ENCODE measurements at regions not wholly inside any gene's neighbourhood (a gene's known extent, or its start where the extent isn't known, plus 50 kb on each side); places are given as distances from the start of the nearest gene placed in this dataset.
"Not testable (repeated sequence)": the region's sequence is repeated elsewhere in the genome, so short reads cannot be mapped to it uniquely, and the experiment has no call there.

- not testable (repeated sequence) for H3K9ac ChIP-seq (ENCODE audit: low read depth in 1 of 2, low read length in 2 of 2); H3K27ac ChIP-seq (ENCODE audit: low read depth, low read length); H3K4me3 ChIP-seq (ENCODE audit: low read depth in 1 of 2, low read length in 2 of 2); H3K9me3 ChIP-seq (ENCODE audit: control insufficient read depth in 1 of 2, low read length in 2 of 2); H3K36me3 ChIP-seq (ENCODE audit: control insufficient read depth in 1 of 2, insufficient read depth in 2 of 2, low read length in 2 of 2); H3K27me3 ChIP-seq (ENCODE audit: control insufficient read depth in 1 of 2, insufficient read depth in 2 of 2, low read length in 2 of 2); H3K4me1 ChIP-seq (ENCODE audit: control insufficient read depth in 1 of 2, insufficient read depth in 2 of 2, low read length in 2 of 2)
These were observed 70.8 kb upstream of the LRPAP1 start for GRCh38 chr4:3602886-3603645.

DNA sequence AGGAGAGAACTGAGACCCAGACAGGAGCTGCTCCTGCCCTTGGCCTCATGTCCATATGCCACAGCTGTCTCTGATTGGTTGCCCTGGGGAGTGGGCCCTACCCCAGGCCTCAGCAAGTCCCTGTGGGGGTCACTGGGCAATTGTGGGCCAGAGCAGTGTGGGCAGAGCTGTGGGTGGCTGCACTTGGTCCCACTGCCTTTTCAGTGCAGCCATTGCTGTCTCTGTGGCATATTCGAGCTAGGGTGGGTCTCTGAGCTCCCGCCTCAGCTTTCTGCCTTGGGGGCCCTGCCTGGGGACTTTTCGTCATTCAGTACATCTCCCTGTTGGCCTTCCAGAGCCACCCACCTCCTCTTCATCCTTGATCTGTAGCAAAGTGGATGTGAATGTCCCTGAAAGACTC is 69.8 kb upstream of the LRPAP1 start:
- no peaks in the 10 kb centered on the region for H3K36me3 ChIP-seq (ENCODE audit: control insufficient read depth in 1 of 2, insufficient read depth in 2 of 2, low read length in 2 of 2)
- H3K9ac ChIP-seq (ENCODE audit: low read depth in 1 of 2, low read length in 2 of 2) = no peak overlapping the region
- no peak overlapping the region for H3K4me3 ChIP-seq (ENCODE audit: low read depth in 1 of 2, low read length in 2 of 2)
- peaks cover 0 to 7% of the 10 kb centered on the region in 2 donors for H3K9me3 ChIP-seq (ENCODE audit: control insufficient read depth in 1 of 2, low read length in 2 of 2)
- H3K4me1 ChIP-seq (ENCODE audit: control insufficient read depth in 1 of 2, insufficient read depth in 2 of 2, low read length in 2 of 2) = no peaks in the 10 kb centered on the region
- peaks cover 0 to 4% of the 10 kb centered on the region in 2 donors for H3K27me3 ChIP-seq (ENCODE audit: control insufficient read depth in 1 of 2, insufficient read depth in 2 of 2, low read length in 2 of 2)
- no peak overlapping the region for H3K27ac ChIP-seq (ENCODE audit: low read depth, low read length)

- not testable (repeated sequence) for H3K9me3 ChIP-seq (ENCODE audit: control insufficient read depth in 1 of 2, low read length in 2 of 2); H3K27ac ChIP-seq (ENCODE audit: low read depth, low read length); H3K4me1 ChIP-seq (ENCODE audit: control insufficient read depth in 1 of 2, insufficient read depth in 2 of 2, low read length in 2 of 2); H3K9ac ChIP-seq (ENCODE audit: low read depth in 1 of 2, low read length in 2 of 2); H3K36me3 ChIP-seq (ENCODE audit: control insufficient read depth in 1 of 2, insufficient read depth in 2 of 2, low read length in 2 of 2); H3K4me3 ChIP-seq (ENCODE audit: low read depth in 1 of 2, low read length in 2 of 2); H3K27me3 ChIP-seq (ENCODE audit: control insufficient read depth in 1 of 2, insufficient read depth in 2 of 2, low read length in 2 of 2)
These were observed 69.0 kb upstream of the LRPAP1 start for GRCh38 chr4:3601108-3601690.

DNA sequence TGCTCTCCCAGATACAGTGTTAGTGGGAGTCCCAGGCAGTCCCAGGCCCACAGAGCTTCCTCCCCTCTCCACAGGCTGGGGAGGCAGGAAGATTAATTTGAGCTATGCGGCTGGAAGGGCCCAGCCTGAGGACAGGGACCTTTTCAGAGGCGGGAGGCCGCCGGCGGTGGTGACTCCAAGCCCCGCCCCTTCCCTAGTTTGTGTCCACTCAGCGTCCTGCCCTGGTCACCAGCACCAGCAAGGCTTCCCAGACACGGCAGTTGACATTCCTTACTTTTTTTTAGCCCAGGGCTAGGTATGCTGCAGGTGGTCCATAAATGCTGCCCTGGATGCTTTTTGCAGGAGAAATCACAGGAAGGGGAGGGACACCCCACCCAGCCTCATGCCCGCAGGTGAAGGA is 67.7 kb upstream of the LRPAP1 start:
- Histone ChIP-seq H3K27me3 (ENCODE audit: control insufficient read depth in 1 of 2, insufficient read depth in 2 of 2, low read length in 2 of 2) (peaks cover 0 to 4% of the 10 kb centered on the region in 2 donors), H3K9me3 (ENCODE audit: control insufficient read depth in 1 of 2, low read length in 2 of 2) (peaks cover 0 to 7% of the 10 kb centered on the region in 2 donors), H3K36me3 (ENCODE audit: control insufficient read depth in 1 of 2, insufficient read depth in 2 of 2, low read length in 2 of 2) (no peaks in the 10 kb centered on the region), H3K27ac (ENCODE audit: low read depth, low read length) (no peak overlapping the region), H3K4me3 (ENCODE audit: low read depth in 1 of 2, low read length in 2 of 2) (no peak overlapping the region), H3K9ac (ENCODE audit: low read depth in 1 of 2, low read length in 2 of 2) (no peak overlapping the region), H3K4me1 (ENCODE audit: control insufficient read depth in 1 of 2, insufficient read depth in 2 of 2, low read length in 2 of 2) (no peaks in the 10 kb centered on the region)

DNA sequence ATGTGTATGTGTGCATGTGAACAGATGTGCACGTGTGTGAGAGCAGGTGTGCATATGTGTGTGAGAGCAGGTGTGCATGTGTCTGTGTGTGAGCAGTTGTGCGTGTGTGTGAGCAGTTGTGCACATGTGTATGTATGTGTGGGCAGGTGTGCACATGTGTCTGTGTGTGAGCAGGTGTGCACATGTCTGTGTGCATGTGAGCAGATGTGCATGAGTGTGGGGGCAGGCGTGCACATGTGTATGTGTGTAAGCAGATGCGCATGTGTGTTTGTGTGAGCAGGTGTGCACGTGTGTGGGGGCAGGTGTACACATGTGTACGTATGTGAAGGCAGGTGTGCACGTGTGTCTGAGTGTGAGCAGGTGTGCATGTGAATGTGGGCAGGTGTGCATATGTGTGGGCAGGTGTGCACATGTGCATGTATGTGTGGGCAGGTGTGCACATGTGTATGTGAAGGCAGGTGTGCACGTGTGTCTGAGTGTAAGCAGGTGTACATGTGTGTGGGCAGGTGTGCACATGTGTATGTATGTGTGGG is 66.5 kb upstream of the LRPAP1 start:
- H3K36me3 ChIP-seq (ENCODE audit: control insufficient read depth in 1 of 2, insufficient read depth in 2 of 2, low read length in 2 of 2) = no peaks in the 10 kb centered on the region
- no peak overlapping the region for H3K4me3 ChIP-seq (ENCODE audit: low read depth in 1 of 2, low read length in 2 of 2)
- no peak overlapping the region for H3K9ac ChIP-seq (ENCODE audit: low read depth in 1 of 2, low read length in 2 of 2)
- no peaks in the 10 kb centered on the region for H3K4me1 ChIP-seq (ENCODE audit: control insufficient read depth in 1 of 2, insufficient read depth in 2 of 2, low read length in 2 of 2)
- H3K27me3 ChIP-seq (ENCODE audit: control insufficient read depth in 1 of 2, insufficient read depth in 2 of 2, low read length in 2 of 2) = peaks cover 0 to 4% of the 10 kb centered on the region in 2 donors
- peaks cover 0 to 7% of the 10 kb centered on the region in 2 donors for H3K9me3 ChIP-seq (ENCODE audit: control insufficient read depth in 1 of 2, low read length in 2 of 2)
- H3K27ac ChIP-seq (ENCODE audit: low read depth, low read length) = no peak overlapping the region

DNA sequence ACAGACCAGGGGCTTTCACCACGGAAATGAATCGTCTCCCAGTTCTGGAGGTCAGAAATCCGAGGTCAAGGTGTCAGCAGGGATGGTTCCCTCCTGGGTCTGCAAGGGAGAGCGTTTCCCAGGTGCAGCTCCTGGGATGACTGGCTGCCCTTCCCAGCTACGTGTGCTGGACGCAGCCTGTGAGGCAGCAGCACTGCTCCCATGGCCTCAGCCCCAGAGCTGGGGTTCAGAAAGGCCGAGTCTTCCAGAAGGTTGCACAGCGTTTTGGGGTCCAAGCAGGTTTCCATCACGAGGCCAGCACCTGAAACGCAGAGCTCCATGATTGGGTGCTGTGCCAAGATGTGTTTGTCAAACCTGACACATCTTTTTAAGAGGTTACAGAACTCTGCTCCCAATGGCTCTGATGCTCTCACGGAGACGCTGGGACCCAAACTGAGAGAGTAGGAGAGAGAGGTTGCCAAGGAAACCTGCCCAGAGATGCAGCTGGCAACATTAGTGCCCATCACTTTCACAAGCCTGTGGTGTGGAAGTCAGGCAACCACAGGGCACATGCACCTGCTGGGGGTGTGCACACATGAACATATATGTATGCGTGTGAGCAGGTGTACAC is 65.8 kb upstream of the LRPAP1 start:
- not testable (repeated sequence) for H3K27ac ChIP-seq (ENCODE audit: low read depth, low read length)

GRCh38 chr4:3596957-3597733 is 64.9 kb upstream of the LRPAP1 start:
- not testable (repeated sequence) for H3K36me3 ChIP-seq (ENCODE audit: control insufficient read depth in 1 of 2, insufficient read depth in 2 of 2, low read length in 2 of 2); H3K27me3 ChIP-seq (ENCODE audit: control insufficient read depth in 1 of 2, insufficient read depth in 2 of 2, low read length in 2 of 2); H3K9ac ChIP-seq (ENCODE audit: low read depth in 1 of 2, low read length in 2 of 2); H3K9me3 ChIP-seq (ENCODE audit: control insufficient read depth in 1 of 2, low read length in 2 of 2); H3K4me3 ChIP-seq (ENCODE audit: low read depth in 1 of 2, low read length in 2 of 2); H3K4me1 ChIP-seq (ENCODE audit: control insufficient read depth in 1 of 2, insufficient read depth in 2 of 2, low read length in 2 of 2); H3K27ac ChIP-seq (ENCODE audit: low read depth, low read length)

More for the DNA sequence above, 65.8 kb upstream of the LRPAP1 start:
- H3K36me3 ChIP-seq (ENCODE audit: control insufficient read depth in 1 of 2, insufficient read depth in 2 of 2, low read length in 2 of 2); H3K9me3 ChIP-seq (ENCODE audit: control insufficient read depth in 1 of 2, low read length in 2 of 2); H3K4me3 ChIP-seq (ENCODE audit: low read depth in 1 of 2, low read length in 2 of 2); H3K4me1 ChIP-seq (ENCODE audit: control insufficient read depth in 1 of 2, insufficient read depth in 2 of 2, low read length in 2 of 2); H3K9ac ChIP-seq (ENCODE audit: low read depth in 1 of 2, low read length in 2 of 2); H3K27me3 ChIP-seq (ENCODE audit: control insufficient read depth in 1 of 2, insufficient read depth in 2 of 2, low read length in 2 of 2): not testable (repeated sequence)

GRCh38 chr4:3595627-3596291 is 63.5 kb upstream of the LRPAP1 start:
- H3K36me3 ChIP-seq (ENCODE audit: control insufficient read depth in 1 of 2, insufficient read depth in 2 of 2, low read length in 2 of 2); H3K4me1 ChIP-seq (ENCODE audit: control insufficient read depth in 1 of 2, insufficient read depth in 2 of 2, low read length in 2 of 2); H3K9ac ChIP-seq (ENCODE audit: low read depth in 1 of 2, low read length in 2 of 2); H3K9me3 ChIP-seq (ENCODE audit: control insufficient read depth in 1 of 2, low read length in 2 of 2); H3K27me3 ChIP-seq (ENCODE audit: control insufficient read depth in 1 of 2, insufficient read depth in 2 of 2, low read length in 2 of 2); H3K27ac ChIP-seq (ENCODE audit: low read depth, low read length); H3K4me3 ChIP-seq (ENCODE audit: low read depth in 1 of 2, low read length in 2 of 2): not testable (repeated sequence)

DNA sequence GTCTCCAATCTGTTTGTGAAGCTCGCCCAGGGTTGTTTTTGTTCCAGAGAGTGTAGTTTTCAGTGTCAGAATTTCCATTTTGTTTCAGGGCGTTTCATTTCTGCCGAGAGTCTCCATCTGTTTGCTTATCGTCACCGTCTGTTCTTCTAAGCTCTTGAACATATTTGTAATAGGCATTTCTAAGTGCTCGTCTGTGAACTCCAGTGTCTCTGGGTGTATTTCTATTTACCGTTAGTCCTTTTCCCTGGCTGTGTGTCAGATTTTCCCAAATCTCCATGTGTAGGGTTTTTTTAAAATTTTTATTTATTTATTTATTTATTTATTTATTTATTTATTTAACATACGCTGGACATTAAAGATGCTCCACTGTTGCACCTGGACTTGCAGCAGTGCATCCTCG is 62.5 kb upstream of the LRPAP1 start:
- H3K27me3 ChIP-seq (ENCODE audit: control insufficient read depth in 1 of 2, insufficient read depth in 2 of 2, low read length in 2 of 2); H3K36me3 ChIP-seq (ENCODE audit: control insufficient read depth in 1 of 2, insufficient read depth in 2 of 2, low read length in 2 of 2); H3K4me1 ChIP-seq (ENCODE audit: control insufficient read depth in 1 of 2, insufficient read depth in 2 of 2, low read length in 2 of 2); H3K9me3 ChIP-seq (ENCODE audit: control insufficient read depth in 1 of 2, low read length in 2 of 2); H3K4me3 ChIP-seq (ENCODE audit: low read depth in 1 of 2, low read length in 2 of 2); H3K9ac ChIP-seq (ENCODE audit: low read depth in 1 of 2, low read length in 2 of 2); H3K27ac ChIP-seq (ENCODE audit: low read depth, low read length): not testable (repeated sequence)

Measured in duodenal mucosa (tissue), 2 donors.